GM21786 (cell line): ENCODE measurements at regions not wholly inside any gene's neighbourhood (a gene's known extent, or its start where the extent isn't known, plus 50 kb on each side); places are given as distances from the start of the nearest gene placed in this dataset.

Experiments
- ATAC-seq: cut with Tn5 transposase; IDR thresholded peaks from one replicate; pipeline ENCODE4 v1.9.1; 2021; ENCODE audit not compliant: unreplicated experiment

DNA sequence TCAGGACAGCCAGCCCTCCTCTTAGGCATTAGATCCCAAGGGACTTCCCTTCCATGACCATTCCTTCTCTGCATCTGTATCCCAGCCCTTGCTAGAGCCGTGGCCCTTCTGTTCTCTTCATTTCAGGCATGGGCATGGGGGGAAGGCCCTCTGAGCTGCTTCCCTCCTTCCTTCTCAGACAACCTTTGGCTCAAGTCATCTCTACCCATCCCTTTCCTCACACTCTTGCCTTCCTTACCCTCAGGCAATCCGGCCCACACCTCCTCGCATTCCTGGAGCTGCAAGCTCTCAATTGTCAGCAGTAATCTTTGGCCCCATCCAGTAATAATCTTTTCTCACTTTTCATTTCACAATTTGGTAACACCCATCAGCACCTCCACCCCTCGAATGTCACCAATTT is 426.9 kb upstream of the JARID2 start:
- ATAC-seq, result no peak

DNA sequence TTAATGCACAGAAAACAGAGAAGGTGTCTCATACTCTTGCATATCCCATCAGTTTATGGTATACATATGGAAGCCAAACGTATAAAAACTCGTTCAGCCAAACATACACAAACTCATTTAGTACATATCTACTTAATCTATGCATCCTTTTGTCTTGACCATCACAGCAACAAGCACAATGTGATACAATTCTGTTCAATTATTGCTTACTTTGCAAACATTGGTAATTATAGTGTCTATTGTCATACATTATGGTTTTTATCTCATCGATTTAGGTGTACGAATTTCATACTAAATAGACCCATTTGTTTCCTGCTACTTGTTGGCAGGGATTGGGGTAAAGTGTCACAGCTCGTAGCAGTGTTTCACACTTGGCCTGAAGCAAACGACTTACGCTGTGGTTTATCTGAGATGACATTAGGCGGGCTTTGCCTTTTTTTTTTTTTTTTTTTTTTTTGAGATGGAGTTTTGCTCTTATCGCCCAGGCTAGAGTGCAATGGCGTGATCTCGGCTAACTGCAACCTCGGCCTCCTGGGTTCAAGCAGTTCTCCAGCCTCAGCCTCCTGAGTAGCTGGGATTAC is 425.9 kb upstream of the JARID2 start:
- no peak for ATAC-seq

DNA sequence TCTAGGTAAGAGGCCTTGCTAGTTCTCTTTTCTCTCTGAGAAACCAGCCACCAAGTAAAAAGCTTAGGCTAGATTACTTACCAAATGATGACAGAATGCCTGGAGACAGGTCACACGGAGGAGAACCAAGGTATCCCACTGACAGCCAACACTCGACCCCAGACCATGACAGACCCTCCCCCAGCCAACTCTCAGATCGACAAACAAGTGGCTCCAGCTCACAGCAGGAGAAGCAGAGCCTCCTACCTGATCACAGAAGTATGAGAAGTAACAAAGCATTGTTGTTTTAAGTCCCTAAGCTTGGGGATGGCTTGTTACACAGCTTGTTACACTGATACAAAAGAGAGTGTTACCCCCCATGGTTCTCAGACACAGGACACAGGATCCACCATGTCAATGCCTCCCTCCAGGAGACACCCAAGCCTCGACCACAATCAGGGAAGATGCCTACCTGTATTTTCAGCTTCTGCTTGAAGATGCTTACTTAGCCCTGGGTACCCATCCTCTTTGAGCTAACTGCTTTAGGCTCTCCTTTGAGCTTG is 423.8 kb upstream of the JARID2 start:
- no peak for ATAC-seq

DNA sequence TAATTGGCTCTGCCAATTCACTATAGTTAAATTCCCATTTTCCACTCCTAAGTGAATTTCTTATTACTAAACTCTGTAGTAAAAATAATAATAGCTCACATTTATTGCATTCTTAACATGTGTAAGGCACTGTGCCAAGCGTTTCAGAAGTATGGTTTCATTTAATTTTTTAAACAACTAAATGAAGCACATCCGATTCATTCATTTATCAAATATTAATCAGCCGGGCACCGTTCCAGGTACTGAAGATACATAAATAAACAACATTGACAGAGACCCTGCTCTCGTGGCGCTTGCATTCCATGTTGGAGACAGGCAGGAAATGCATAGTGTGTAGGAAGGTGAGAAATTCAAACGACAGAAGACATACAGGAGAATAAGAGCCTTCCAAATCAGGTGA is 423.2 kb upstream of the JARID2 start:
- ATAC-seq, result no peak

DNA sequence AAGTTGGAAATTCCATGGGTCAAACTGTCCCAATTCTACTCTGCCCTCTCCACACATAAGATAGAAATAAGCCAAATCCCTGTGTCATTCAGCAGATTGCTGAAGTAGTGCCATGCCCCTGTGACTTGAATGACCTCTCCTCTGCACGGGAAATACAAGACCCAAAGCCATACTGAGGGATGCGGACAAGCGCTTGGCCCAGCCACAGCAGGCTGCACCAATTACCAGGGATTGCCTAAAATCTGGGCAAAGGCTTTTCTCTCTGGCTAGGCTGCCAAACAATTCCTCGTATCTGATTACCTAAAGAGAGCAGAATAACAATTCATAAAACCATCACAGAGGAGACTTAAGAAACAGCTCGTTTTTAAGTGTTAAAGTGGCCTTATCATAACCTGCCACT is 421.8 kb upstream of the JARID2 start:
- no peak for ATAC-seq

GRCh38 chr6:14824484-14825275 is 421.2 kb upstream of the JARID2 start:
- ATAC-seq, result no peak

- ATAC-seq, result no peak
Measured at GRCh38 chr6:14826456-14826855, 419.4 kb upstream of the JARID2 start.

DNA sequence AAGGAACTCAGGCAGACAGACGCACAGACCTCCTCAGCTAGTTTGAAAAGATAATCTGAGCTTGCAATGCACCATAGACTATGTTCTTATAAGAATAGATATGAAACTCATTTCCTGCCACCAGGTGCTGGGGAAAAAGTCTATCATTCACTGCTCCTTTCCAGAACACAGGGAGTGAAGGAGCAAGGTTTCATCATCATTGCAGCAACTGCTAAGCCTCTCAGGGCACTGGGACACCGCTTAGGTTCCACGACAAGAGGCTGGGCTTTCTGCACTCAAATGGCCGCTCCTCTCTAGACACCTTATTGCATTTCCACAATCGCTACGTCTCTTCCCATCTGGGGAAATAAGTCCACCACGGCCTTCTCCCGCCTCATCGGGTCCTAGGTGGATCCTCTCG is 418.5 kb upstream of the JARID2 start:
- ATAC-seq, result no peak

GRCh38 chr6:14828201-14828611 is 417.7 kb upstream of the JARID2 start:
- ATAC-seq, result no peak

GRCh38 chr6:14831070-14831469 is 414.8 kb upstream of the JARID2 start:
- ATAC-seq, result no peak

DNA sequence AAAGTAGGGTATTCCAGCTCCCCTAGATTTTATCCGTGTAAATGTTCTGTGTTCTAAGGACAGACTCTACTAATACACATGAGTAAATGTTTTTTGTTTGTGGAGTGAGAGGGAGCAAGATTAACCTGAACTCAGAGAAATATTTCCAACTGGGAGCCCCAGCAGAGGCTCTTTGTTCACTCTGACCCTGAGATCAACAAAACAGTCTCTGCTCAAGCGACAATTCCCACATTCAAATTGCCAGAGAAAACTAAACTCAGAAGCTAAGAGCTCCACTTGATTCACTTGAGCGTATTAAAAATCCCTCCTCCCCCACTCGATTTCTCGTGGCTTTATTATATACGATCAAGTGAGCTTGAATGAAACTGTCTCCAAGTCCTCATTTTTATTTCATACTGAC is 413.9 kb upstream of the JARID2 start:
- no peak for ATAC-seq

- ATAC-seq, result no peak
Measured at GRCh38 chr6:14832427-14832826, 413.4 kb upstream of the JARID2 start.

DNA sequence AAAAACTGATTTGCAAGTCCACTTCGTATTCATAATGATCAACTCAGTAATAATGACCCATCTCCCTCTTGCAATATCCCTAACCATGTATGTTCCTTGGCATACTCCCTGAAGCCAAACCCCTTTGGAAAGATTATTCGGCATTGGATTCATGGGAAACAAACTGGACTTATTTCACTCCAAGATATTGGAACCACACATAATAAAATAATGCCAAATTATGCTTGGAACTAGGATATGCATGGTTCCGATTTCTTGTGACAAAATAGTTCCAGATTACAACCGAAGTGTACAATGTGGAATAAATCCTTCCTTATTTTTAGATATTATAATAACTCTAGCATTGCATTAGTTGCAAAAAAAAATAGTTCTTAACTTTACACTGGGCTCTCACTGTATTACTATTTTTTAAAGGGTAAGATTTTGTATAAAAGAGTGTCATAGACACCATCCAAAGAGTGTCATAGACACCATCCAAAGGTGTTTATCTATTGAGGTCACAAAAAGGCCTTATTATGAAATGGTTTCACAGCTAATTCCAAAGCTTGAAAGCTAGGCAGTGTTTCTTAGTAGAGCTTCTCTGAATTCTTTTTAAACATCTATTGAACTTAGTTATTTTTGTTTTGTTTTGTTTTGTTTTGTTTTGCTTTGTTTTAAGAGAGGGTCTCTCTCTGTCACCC is 410.9 kb upstream of the JARID2 start:
- no peak for ATAC-seq

DNA sequence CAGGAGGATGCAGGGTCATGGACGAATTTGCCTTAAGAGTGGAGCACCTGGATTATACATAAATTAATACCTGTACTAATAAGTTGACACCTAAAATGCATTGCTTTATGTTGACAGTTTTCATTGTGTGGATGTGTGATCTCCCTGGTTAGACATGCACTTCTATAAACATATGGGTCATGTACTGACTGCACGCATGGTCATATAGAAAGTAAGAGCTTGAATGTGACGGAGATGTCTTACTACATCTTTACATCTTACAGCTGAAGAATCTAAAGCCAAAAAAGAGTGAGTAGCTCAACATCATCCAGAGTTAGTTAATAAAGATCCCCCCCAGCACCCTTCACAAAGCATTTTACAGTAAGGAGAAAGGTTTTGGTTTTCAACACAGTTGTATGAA is 408.4 kb upstream of the JARID2 start:
- no peak for ATAC-seq

DNA sequence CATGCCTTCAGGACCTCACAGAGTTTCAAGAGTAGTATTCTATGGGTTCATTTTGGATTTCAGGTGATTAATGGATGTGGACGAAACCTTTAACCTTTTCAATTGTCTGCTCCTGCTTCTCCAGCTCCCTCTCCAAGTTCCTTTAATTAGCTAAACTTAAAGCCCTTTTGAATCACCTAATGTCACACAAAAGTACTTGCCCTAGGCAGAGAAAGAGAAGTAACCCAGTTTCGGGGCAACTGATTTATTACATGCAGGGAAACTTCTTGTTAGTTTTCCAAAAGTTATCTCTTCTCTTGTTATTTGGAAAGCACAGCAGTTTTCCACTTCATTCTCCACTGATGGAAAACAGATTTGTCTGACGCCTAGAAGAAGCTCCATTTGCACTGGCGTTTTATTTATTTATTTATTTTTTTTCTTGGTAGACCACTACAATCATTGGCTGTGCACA is 407.7 kb upstream of the JARID2 start:
- ATAC-seq, result no peak

DNA sequence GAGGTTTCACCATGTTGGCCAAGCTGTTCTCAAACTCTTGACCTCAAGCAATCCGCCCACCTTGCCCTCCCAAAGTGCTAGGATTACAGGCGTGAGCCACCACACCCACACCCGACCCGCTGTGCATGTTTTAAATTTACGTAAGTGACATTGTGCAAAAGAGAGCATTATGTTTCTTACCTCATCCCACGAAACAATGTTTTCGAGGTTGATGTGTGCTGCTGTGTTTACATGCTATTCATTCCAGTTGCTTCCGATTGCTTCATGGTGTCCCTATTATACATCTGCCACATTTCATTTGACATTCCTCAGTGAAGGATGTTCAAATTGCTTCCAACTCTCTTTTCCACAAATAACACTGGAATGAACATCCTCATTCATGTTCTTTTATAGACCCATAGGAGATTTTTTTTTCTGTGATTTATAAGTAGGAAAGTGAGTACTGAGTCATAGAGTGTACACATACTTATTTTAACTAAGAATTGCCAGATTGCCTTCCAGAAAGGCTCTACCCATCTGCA is 403.9 kb upstream of the JARID2 start:
- no peak for ATAC-seq

DNA sequence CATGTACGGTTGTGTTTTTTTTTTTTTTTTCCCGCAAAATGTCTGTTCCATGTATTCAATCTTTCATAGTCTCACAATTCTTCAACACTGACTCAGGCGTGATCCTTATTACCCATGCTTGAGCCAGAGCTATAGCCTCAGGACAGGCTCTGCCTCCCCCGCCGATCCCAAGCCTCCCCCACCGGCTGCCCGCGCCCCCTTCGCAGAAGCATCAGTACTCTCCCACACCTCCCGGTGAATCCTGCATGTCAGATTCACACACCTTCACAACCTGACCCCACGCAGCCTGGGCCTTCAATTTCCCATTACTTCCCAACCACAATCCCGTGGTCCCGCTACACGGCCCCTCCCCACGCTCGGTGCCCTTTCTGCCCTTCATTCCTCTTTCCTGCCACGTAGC is 401.5 kb upstream of the JARID2 start:
- ATAC-seq, result no peak

- no peak for ATAC-seq
Measured at GRCh38 chr6:14848019-14848418, 397.9 kb upstream of the JARID2 start.

- no peak for ATAC-seq
Measured at GRCh38 chr6:14849185-14849584, 396.7 kb upstream of the JARID2 start.

GRCh38 chr6:14851281-14851680 is 394.6 kb upstream of the JARID2 start:
- ATAC-seq, result no peak

GRCh38 chr6:14852375-14852774 is 393.5 kb upstream of the JARID2 start:
- no peak for ATAC-seq

- ATAC-seq, result no peak
Measured at GRCh38 chr6:14856177-14856576, 389.7 kb upstream of the JARID2 start.
